Right lobe of liver (tissue), 4 donors: ENCODE measurements at regions not wholly inside any gene's neighbourhood (a gene's known extent, or its start where the extent isn't known, plus 50 kb on each side); places are given as distances from the start of the nearest gene placed in this dataset.
A peak's percentile ranks its signal among the peaks of the same experiment; 100 is the strongest.

Experiments
- POLR2A ChIP-seq: fragments of 450-650 bp; IDR thresholded peaks from one replicate; pipeline ENCODE4 v1.6.1; 2017; ENCODE audit warnings: antibody characterized with exemption, mild to moderate bottlenecking
- TF ChIP-seq, protein P1 (sequence below), 4 donors: fragments of 200-600 bp in 3 of 4; fragments of 450-650 bp in 1 of 4; IDR thresholded peaks; one replicate each; pipeline versions ENCODE4 v1.5.1 to v1.8.0; 2016 to 2022; ENCODE audit warnings: antibody characterized with exemption in 4 of 4, mild to moderate bottlenecking in 2 of 4
- donor health status: DM: no; HTN: no; CAD: no.
- donor health status: DM: no; HTN: no; CAD: no.
- donor health status: DM: no; HTN: yes; CAD: no.

GRCh38 chr9:85142968-85143367 is 473.4 kb downstream of the NTRK2 start:
- TF ChIP-seq, protein P1, sequence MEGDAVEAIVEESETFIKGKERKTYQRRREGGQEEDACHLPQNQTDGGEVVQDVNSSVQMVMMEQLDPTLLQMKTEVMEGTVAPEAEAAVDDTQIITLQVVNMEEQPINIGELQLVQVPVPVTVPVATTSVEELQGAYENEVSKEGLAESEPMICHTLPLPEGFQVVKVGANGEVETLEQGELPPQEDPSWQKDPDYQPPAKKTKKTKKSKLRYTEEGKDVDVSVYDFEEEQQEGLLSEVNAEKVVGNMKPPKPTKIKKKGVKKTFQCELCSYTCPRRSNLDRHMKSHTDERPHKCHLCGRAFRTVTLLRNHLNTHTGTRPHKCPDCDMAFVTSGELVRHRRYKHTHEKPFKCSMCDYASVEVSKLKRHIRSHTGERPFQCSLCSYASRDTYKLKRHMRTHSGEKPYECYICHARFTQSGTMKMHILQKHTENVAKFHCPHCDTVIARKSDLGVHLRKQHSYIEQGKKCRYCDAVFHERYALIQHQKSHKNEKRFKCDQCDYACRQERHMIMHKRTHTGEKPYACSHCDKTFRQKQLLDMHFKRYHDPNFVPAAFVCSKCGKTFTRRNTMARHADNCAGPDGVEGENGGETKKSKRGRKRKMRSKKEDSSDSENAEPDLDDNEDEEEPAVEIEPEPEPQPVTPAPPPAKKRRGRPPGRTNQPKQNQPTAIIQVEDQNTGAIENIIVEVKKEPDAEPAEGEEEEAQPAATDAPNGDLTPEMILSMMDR (IDR thresholded peaks at IDR 0.05): peak; percentile 23 to 39 (median 28)
- no peak for TF ChIP-seq POLR2A
